Thyroid gland (tissue), 4 donors: ENCODE measurements at regions not wholly inside any gene's neighbourhood (a gene's known extent, or its start where the extent isn't known, plus 50 kb on each side); places are given as distances from the start of the nearest gene placed in this dataset.
A peak's percentile ranks its signal among the peaks of the same experiment; 100 is the strongest.

Experiments
- DNase-seq, 2 donors: peaks; one replicate each; pipeline ENCODE4 v3.0.0-alpha.2; 2019
- H3K27ac ChIP-seq, 3 donors: fragments of 200-600 bp; sonication (generic); 1 replicate in 2 of 3; 2 replicates in 1 of 3; pipeline ENCODE4 v1.5.1; 2016 to 2019; ENCODE audit warnings: mild to moderate bottlenecking in 1 of 3, moderate library complexity in 1 of 3
- H3K27me3 ChIP-seq: fragments of 200-600 bp; sonication (generic); one replicate; pipeline ENCODE4 v1.5.1; 2019
- H3K36me3 ChIP-seq, 2 donors: fragments of 200-600 bp; sonication (generic); one replicate each; pipeline ENCODE4 v1.5.1; 2016 to 2019
- H3K4me1 ChIP-seq, 2 donors: fragments of 200-600 bp; sonication (generic); one replicate each; pipeline ENCODE4 v1.5.1; 2017 to 2019
- H3K4me3 ChIP-seq, 3 donors: fragments of 200-600 bp; sonication (generic); replicated peaks in 1 of 3; 1 replicate in 2 of 3; 2 replicates in 1 of 3; pipeline ENCODE4 v1.5.1; 2016; ENCODE audit warnings: mild to moderate bottlenecking in 1 of 3
- H3K9me3 ChIP-seq: fragments of 200-600 bp; sonication (generic); one replicate; pipeline ENCODE4 v1.5.1; 2017
- CTCF ChIP-seq, 6 experiments: fragments of 200-600 bp in 3 of 6; fragments of 450-650 bp in 3 of 6; sonication (generic) in 3 of 6; IDR thresholded peaks; one replicate each; pipeline ENCODE4 v1.5.1; 2016 to 2019; ENCODE audit warnings: antibody characterized with exemption in 6 of 6, mild to moderate bottlenecking in 2 of 6, inconsistent platforms in 1 of 6, moderate library complexity in 1 of 6
- POLR2A ChIP-seq, 2 donors: fragments of 450-650 bp; IDR thresholded peaks; one replicate each; pipeline ENCODE4 v1.6.1; 2017; ENCODE audit warnings: antibody characterized with exemption in 2 of 2, mild to moderate bottlenecking in 2 of 2, moderate library complexity in 1 of 2
- WGBS, 2 donors: methylation state at CpG; one replicate each; pipeline ENCODE4 v1.1.5; 2017; 5-methylcytosine and 5-hydroxymethylcytosine counted together
- intact Hi-C: fragments of 100-400 bp; cut with DNase I; formaldehyde crosslinking; loops from one replicate; pipeline ENCODE4 v1.15.1; 2023

DNA sequence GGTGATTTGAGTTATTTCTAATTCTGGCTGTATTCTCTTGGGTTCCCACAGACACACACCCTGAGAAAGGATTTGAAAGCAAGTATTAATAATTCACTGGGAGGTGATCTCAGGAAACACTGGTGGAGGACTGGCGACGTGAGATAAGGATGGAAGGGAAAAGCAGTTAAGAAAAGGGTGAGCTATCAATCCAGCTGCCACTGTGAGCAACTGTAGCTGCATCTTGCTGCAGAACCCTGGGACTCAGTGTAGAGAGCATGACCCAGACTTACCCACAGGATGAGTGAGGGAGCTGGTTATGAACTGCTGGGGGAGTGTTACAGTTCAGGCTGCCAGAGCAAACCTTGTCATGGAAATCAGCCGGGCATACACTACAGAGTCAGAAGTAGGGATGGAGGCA is 71.9 kb downstream of the RESF1 start:
- no peak overlapping the region for H3K4me3 ChIP-seq
- no peaks in the 10 kb centered on the region for H3K36me3 ChIP-seq
- DNase-seq = peak in 1 of 2 donors; percentile 23
- peaks cover 0 to 5% of the 10 kb centered on the region in 2 donors for H3K4me1 ChIP-seq
- intact Hi-C loops = no loop called here
- H3K9me3 ChIP-seq = no peaks in the 10 kb centered on the region
- no peak overlapping the region for H3K27ac ChIP-seq
- TF ChIP-seq POLR2A (IDR thresholded peaks at IDR 0.05) (no peak), CTCF (IDR thresholded peaks at IDR 0.05) (no peak)
- WGBS, 2 donors = 58 to 70% methylated on average over 3 of the region's 3 CpGs
- H3K27me3 ChIP-seq = no peaks in the 10 kb centered on the region

- Histone ChIP-seq H3K4me3 (no peak overlapping the region), H3K36me3 (no peaks in the 10 kb centered on the region), H3K27ac (no peak overlapping the region), H3K9me3 (no peaks in the 10 kb centered on the region), H3K4me1 (peaks cover 0 to 5% of the 10 kb centered on the region in 2 donors), H3K27me3 (no peaks in the 10 kb centered on the region)
- peak; percentile 51 to 55 for DNase-seq
- 42 to 43% methylated on average over 7 of the region's 7 CpGs for WGBS, 2 donors
- intact Hi-C loops = no loop called here
- TF ChIP-seq CTCF (IDR thresholded peaks at IDR 0.05) (no peak), POLR2A (IDR thresholded peaks at IDR 0.05) (no peak)
Measured at GRCh38 chr12:32032205-32032810, 73.1 kb downstream of the RESF1 start.

DNA sequence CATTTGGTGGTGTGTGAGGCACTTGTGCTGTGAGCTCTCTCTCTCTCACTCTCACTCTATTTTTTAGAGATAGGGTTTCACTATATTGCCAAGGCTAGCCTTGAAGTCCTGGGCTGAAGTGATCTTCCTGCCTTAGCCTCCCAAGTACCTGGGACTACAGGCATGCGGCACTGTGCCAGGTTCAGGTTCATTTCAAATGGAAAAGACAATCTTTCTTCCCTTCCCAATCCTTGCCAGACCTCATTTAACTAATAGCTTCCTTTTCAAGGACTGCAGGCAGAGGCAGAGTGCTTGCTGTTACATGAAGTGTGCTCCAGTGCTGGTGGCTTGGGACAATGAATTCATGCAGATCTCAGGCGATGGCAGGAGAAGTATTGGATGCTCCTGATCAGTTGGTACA is 73.2 kb upstream of the BICD1 start:
- Histone ChIP-seq H3K4me3 (no peak overlapping the region), H3K36me3 (no peaks in the 10 kb centered on the region), H3K9me3 (no peaks in the 10 kb centered on the region), H3K27ac (no peak overlapping the region), H3K27me3 (no peaks in the 10 kb centered on the region), H3K4me1 (peaks cover 0 to 5% of the 10 kb centered on the region in 2 donors)
- intact Hi-C loops = no loop called here
- 34 to 35% methylated on average over 2 of the region's 2 CpGs for WGBS, 2 donors
- peak; percentile 68 to 78 for DNase-seq
- TF ChIP-seq POLR2A (IDR thresholded peaks at IDR 0.05) (no peak), CTCF (IDR thresholded peaks at IDR 0.05) (no peak)

DNA sequence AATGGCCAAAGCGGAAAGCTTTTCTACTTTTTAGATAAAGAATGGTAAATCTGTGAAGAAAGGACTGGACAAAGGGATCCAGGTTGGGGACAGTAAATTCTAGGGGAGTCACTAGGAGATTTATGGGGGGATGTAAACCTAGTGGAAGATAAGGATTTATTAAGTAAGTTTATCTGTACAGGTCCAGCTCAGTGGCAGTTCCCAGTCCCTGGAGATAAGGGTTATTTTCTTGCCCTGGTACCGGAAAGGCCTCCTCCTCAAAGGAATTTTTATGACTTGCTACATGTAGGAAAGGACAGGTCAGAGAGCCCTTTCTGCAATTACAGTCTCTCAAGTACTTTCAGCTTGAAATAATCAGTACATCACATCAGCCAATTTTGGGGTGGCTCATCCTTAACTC is 72.6 kb upstream of the BICD1 start:
- Histone ChIP-seq H3K27me3 (no peaks in the 10 kb centered on the region), H3K4me1 (peaks cover 0 to 5% of the 10 kb centered on the region in 2 donors), H3K4me3 (no peak overlapping the region), H3K36me3 (no peaks in the 10 kb centered on the region), H3K9me3 (no peaks in the 10 kb centered on the region), H3K27ac (no peak overlapping the region)
- no peak for DNase-seq
- 88 to 95% methylated on average over 2 of the region's 2 CpGs for WGBS, 2 donors
- TF ChIP-seq CTCF (IDR thresholded peaks at IDR 0.05) (no peak), POLR2A (IDR thresholded peaks at IDR 0.05) (no peak)
- intact Hi-C loops = no loop called here

- no peaks in the 10 kb centered on the region for H3K36me3 ChIP-seq
- no peak for TF ChIP-seq POLR2A (IDR thresholded peaks at IDR 0.05)
- peak in 1 of 6 experiments; percentile 8 for TF ChIP-seq CTCF (IDR thresholded peaks at IDR 0.05)
- no peaks in the 10 kb centered on the region for H3K9me3 ChIP-seq
- H3K4me3 ChIP-seq = no peak overlapping the region
- no peak overlapping the region for H3K27ac ChIP-seq
- H3K27me3 ChIP-seq = no peaks in the 10 kb centered on the region
- WGBS, 2 donors = 68 to 74% methylated on average over 11 of the region's 11 CpGs
- H3K4me1 ChIP-seq = peaks cover 0 to 5% of the 10 kb centered on the region in 2 donors
- DNase-seq = peak; percentile 15 to 28
- intact Hi-C loops = no loop called here
Measured at GRCh38 chr12:32036477-32037263, 70.0 kb upstream of the BICD1 start.
